GM21576 (cell line): ENCODE measurements at regions not wholly inside any gene's neighbourhood (a gene's known extent, or its start where the extent isn't known, plus 50 kb on each side); places are given as distances from the start of the nearest gene placed in this dataset.
"Not testable (repeated sequence)": the region's sequence is repeated elsewhere in the genome, so short reads cannot be mapped to it uniquely, and the experiment has no call there.

ENCODE experiments used
- ATAC-seq: cut with Tn5 transposase; IDR thresholded peaks from one replicate; pipeline ENCODE4 v1.9.1; 2021; ENCODE audit warnings: mild to moderate bottlenecking, moderate library complexity; ENCODE audit not compliant: unreplicated experiment

GRCh38 chr9:31302620-31303418, 1081.6 kb upstream of the ACO1 start:
- peak; percentile 81 for ATAC-seq

DNA sequence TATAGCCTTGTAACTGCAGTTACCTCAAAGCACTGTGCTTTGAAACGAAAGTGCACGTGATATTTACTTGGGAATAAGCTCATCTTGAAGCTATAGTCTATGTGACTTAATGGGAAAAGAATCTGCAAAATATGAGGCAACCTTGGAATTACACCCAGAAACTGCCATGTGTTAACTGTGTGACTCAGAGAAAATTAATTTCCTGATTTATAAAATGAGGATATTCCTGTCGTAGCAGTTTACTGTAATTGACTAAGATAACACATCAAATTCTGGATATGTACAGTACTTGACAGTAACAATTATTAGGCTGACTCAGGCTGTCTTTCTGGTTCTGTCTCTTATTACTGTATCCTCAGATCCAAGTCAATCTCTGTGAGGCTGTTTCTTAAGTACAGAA, 1079.9 kb upstream of the ACO1 start:
- no peak for ATAC-seq

- ATAC-seq, result no peak
These were observed 1070.2 kb upstream of the ACO1 start for GRCh38 chr9:31314241-31314640.

GRCh38 chr9:31320494-31320893, 1063.9 kb upstream of the ACO1 start:
- ATAC-seq, result no peak

- no peak for ATAC-seq
These were observed 1063.2 kb upstream of the ACO1 start for GRCh38 chr9:31321256-31321655.

- ATAC-seq, result no peak
These were observed 1062.8 kb upstream of the ACO1 start for GRCh38 chr9:31321686-31322085.

DNA sequence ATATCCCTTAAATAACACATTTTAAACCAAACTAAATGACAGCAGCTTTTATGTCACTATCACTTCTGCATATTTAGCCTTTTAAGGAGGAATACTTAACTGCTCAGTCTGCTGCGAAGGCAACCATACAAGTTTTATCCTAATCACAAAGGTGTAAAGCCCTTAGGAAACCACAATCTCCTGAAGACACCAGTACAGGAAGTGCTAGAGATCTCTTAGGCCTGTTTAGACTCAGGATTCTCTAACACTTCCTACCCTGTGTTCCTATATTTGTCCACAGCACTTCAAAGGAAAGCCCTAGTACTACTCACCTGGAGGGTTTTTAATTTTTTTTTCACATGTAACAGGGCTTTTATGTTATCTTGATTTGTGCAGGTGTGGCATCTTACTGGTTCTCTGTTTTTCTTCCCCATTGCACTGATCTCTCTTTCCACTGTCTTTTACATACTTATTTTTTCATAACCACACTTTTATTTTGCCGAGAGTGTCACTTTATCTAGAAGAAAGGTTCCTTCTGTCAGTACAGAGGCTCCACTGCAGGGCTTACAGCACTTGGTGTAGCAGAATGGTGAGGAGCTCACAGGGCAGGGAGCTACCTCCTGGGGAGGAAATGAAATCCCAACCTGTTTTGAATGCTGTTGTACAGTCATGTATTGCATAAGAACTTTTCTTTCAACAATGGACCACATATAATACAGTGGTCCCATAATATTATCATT, 1060.6 kb upstream of the ACO1 start:
- ATAC-seq, result no peak

GRCh38 chr9:31325778-31326177, 1058.7 kb upstream of the ACO1 start:
- no peak for ATAC-seq

DNA sequence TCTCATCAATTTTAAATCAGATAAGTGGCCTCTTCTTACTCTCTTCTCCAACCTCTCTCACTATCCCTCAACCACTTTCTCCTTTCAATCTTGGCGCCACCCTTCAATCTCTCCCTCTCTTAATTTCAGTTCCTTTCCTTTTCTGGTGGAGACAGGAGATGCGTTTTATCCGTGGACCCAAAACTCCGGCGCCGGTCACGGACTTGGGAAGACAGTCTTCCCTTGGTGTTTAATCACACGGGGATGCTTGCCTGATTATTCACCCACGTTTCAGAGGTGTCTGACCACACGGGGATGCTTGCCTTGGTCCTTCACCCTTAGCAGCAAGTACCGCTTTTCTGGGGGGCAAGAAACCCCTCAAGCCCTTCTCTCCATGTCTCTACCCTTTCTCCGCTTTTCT, 1057.6 kb upstream of the ACO1 start:
- ATAC-seq, result not testable (repeated sequence)

GRCh38 chr9:31334837-31335528, 1049.5 kb upstream of the ACO1 start:
- no peak for ATAC-seq

DNA sequence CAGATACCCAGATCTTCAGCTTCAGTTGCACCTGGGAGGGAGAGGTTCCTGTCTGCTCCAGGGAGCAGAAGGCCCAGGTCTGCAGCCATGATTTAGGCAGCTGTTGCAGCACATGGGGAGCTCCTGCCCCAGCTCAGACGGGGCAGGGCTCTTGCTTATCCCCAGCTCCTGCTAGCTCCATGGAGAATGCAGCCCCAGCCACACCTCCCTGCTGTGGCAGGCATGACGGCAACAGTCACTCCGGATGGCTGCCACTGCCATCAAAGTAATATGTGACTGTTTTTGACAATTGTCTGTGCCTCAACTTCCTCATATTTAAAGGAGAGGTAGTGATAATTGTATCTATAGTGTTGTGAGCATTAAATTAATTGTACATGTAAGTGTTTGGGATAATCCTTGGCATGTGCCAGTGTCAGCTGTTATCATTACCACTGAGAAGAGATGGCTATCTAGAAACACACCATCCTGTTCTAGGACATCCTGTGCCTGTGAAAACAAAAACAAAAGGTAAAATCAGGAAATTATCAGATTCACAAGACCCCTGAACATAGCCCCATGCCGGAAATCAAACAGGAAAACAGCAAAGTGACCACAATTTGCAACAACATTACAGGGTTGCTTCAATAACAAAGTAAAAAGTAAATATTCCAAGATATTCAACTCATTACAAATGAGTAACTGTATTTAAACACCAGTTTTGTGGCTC, 1048.8 kb upstream of the ACO1 start:
- no peak for ATAC-seq

DNA sequence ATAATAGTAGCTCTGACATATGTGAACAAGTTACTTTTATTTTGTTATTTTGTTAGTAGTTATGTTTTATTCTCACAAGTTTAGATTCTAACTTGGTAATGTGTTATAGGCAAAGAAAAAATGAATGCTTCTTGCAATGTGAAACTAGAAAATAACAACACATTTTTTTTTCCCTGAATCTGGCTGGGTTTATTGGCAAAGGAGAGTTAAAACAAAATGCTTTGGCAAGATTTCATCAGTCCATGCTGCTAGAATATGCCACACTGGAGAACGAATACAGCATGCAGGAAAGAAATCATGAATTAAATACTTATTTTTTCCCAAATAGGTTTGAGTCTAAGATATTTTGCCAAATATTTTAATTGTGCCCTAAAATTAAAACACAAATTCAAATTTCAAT, 1048.1 kb upstream of the ACO1 start:
- ATAC-seq, result no peak

DNA sequence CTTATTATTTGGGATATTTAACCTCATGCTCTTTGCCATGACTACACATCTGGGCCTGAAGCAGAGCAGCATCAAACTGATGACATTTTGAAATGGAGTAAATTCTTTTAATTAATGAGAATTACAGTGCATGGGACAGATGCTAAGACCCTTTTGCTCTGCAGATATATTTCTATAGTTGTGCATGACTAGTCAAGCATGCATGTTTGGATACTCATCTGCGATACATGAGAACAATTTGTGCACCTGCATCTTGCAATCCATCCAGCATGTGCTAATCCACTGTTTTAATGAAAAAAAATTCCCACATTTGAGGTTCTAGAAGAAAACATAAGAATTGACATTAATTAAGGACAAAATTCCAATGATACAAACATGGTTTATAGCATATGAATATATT, 1047.6 kb upstream of the ACO1 start:
- no peak for ATAC-seq

GRCh38 chr9:31347082-31347617, 1037.3 kb upstream of the ACO1 start:
- ATAC-seq, result peak; percentile 100

- no peak for ATAC-seq
These were observed 1029.1 kb upstream of the ACO1 start for GRCh38 chr9:31355159-31355882.

GRCh38 chr9:31355965-31356364, 1028.5 kb upstream of the ACO1 start:
- ATAC-seq, result no peak

DNA sequence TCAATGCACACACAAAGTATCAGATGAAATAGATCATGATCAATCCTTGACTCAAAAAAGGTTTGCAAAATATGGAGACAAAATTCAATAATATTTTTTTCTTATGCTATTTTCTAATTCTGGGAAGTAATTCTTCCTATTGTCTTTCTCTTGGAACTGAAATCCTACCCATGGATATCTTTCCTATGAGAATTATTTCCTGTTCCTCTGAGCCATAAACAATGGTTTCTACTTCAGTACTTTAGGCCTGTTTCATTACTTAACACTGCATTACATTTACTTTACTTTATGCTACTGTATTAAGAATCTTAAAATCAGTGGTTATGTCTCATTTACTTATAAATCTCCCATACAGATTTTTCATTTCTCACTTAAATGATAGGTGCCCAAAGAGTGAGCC, 1025.4 kb upstream of the ACO1 start:
- ATAC-seq, result no peak

GRCh38 chr9:31364171-31364570, 1020.3 kb upstream of the ACO1 start:
- ATAC-seq, result no peak

DNA sequence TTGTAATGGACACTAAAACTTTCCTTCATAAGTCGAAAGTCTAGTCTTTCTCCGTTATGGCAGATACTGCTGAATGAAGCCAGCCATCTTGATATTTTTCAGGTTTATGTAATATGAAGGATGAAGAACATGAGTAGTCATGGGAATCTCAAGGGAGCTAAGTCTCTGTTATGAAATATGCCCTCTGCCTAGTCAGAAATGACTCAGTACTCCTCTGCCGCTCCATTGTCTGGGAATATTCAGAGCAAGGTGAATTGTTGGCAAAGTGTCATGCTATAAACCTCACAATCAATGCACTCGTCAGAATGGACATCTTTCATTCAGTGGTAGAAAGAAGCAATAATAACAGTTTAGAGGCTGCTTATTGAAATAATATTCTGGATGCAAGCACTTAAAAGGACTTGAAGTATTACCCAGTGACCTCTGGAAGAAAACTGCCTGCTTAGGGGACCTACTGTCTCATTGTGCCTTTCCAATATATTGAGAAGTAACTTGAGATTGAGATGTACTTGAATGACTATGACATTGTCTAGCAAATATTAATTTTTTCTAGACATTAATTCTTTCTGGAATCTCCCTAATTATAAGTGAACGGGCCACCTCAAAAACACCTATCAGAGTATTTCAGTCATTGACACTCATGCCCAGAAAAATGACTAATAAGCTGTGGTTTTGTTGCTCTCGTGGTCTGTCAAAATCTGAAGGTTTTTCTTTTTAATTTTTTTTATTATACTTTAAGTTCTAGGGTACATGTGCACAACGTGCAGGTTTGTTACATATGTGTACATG, 1011.5 kb upstream of the ACO1 start:
- no peak for ATAC-seq

DNA sequence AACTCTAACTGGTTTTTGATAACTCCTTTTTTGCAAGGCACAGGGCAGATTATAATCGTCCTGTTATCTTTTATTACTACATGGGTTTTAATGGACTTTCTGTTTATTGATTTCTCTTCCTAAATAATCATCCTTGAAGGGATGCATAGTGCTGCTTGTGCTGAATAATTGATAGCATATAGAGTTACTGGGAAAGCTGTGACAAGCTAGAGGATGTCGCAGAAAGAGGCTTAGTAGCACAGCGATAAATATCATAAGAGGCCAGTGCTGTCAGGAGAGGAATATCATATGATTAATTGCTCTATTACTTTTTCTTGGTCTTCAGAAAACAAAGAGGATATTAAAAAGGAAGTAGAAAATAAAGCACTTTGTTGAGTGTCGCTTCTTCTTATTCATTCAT, 1007.1 kb upstream of the ACO1 start:
- no peak for ATAC-seq
